Progenitor cell of endocrine pancreas (in vitro differentiated cells): ENCODE measurements at regions not wholly inside any gene's neighbourhood (a gene's known extent, or its start where the extent isn't known, plus 50 kb on each side); places are given as distances from the start of the nearest gene placed in this dataset.
"Not testable (repeated sequence)": the region's sequence is repeated elsewhere in the genome, so short reads cannot be mapped to it uniquely, and the experiment has no call there.

Source experiments
- DNase-seq: peaks from one replicate; pipeline ENCODE4 v3.0.0; 2021; ENCODE audit warnings: low spot score; ENCODE audit not compliant: unreplicated experiment
- H3K27ac Mint-ChIP-seq: 2 replicates; pipeline ENCODE4 v1.8.0; 2021; ENCODE audit warnings: mild to moderate bottlenecking, moderate library complexity, mixed read lengths
- H3K27me3 Mint-ChIP-seq: 2 replicates; pipeline ENCODE4 v1.8.0; 2021; ENCODE audit warnings: mixed read lengths
- H3K36me3 Mint-ChIP-seq: 2 replicates; pipeline ENCODE4 v1.8.0; 2022; ENCODE audit warnings: mixed read lengths; ENCODE audit not compliant: insufficient read depth
- H3K4me1 Mint-ChIP-seq: 2 replicates; pipeline ENCODE4 v1.8.0; 2021; ENCODE audit warnings: low read depth, mixed read lengths
- H3K4me3 Mint-ChIP-seq: 2 replicates; pipeline ENCODE4 v1.8.0; 2021; ENCODE audit warnings: low read depth, mild to moderate bottlenecking, moderate library complexity, mixed read lengths
- H3K9me3 Mint-ChIP-seq: 2 replicates; pipeline ENCODE4 v1.8.0; 2021; ENCODE audit warnings: low read depth, mixed read lengths
- CTCF ChIP-seq: fragments of 200-600 bp; sonication (generic); IDR thresholded peaks from one replicate; pipeline ENCODE4 v1.5.0; 2021; ENCODE audit warnings: antibody characterized with exemption, mild to moderate bottlenecking; ENCODE audit not compliant: unreplicated experiment

GRCh38 chr5:69011910-69012309 is 81.9 kb upstream of the SLC30A5 start:
- Mint-ChIP-seq H3K27me3 (peaks cover 14% of the 10 kb centered on the region), H3K27ac (no peak overlapping the region), H3K4me1 (no peaks in the 10 kb centered on the region), H3K36me3 (no peaks in the 10 kb centered on the region), H3K9me3 (no peaks in the 10 kb centered on the region), H3K4me3 (no peak overlapping the region)
- TF ChIP-seq CTCF: no peak
- no peak for DNase-seq

- Mint-ChIP-seq H3K9me3 (no peaks in the 10 kb centered on the region), H3K4me1 (no peaks in the 10 kb centered on the region), H3K4me3 (no peak overlapping the region), H3K36me3 (no peaks in the 10 kb centered on the region), H3K27ac (no peak overlapping the region), H3K27me3 (peaks cover 4% of the 10 kb centered on the region)
- DNase-seq: no peak
- TF ChIP-seq CTCF: no peak
Observed at GRCh38 chr5:69013481-69013880, 80.3 kb upstream of the SLC30A5 start.

DNA sequence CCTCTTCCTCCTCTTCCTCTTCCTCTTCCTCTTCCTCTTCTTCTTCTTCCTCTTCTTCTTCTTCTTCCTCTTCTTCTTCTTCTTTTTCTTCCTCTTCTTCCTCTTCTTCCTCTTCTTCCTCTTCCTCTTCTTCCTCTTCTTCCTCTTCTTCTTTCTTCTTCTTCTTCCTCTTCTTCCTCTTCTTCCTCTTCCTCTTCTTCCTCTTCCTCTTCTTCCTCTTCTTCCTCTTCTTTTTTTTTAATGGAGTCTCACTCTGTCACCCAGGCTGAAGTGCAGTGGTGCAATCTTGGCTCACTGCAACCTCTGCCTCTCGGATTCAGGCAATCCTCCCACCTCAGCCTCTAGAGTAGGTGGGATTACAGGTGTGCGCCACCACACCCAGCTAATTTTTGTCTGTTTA is 79.8 kb upstream of the SLC30A5 start:
- not testable (repeated sequence) for H3K27me3 Mint-ChIP-seq, H3K36me3 Mint-ChIP-seq, H3K4me3 Mint-ChIP-seq, H3K27ac Mint-ChIP-seq, DNase-seq, H3K4me1 Mint-ChIP-seq, H3K9me3 Mint-ChIP-seq

- no peak for TF ChIP-seq CTCF
- Mint-ChIP-seq H3K4me1 (no peaks in the 10 kb centered on the region), H3K27ac (no peak overlapping the region), H3K36me3 (no peaks in the 10 kb centered on the region), H3K9me3 (no peaks in the 10 kb centered on the region), H3K4me3 (no peak overlapping the region), H3K27me3 (no peaks in the 10 kb centered on the region)
- DNase-seq: no peak
Observed at GRCh38 chr5:69019668-69020375, 74.0 kb upstream of the SLC30A5 start.

DNA sequence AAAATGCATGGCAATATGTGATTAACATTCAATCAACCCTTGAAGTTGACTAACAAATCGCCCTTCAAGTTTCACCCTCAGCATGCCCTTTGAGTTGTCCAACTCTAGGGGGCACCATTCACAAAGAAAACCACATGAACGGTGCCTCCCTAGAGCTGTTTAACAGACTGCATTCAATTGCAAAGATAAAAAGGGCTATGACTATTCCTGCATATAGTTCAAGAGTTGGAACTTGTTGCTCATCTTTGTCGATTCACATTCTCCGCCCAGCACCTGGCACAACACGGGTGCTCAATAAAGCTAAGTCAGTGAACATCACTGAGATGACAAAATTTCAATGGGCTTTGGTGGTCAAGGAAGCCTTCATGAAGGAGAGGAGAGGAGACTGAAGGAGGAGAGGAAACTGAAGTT is 69.6 kb upstream of the SLC30A5 start:
- DNase-seq: no peak
- H3K4me3 Mint-ChIP-seq: no peak overlapping the region
- no peaks in the 10 kb centered on the region for H3K36me3 Mint-ChIP-seq
- TF ChIP-seq CTCF: peak; percentile 73
- H3K27ac Mint-ChIP-seq: peak overlapping the region; percentile 23
- H3K27me3 Mint-ChIP-seq: no peaks in the 10 kb centered on the region
- H3K9me3 Mint-ChIP-seq: no peaks in the 10 kb centered on the region
- no peaks in the 10 kb centered on the region for H3K4me1 Mint-ChIP-seq

- Mint-ChIP-seq H3K27ac (no peak overlapping the region), H3K4me1 (no peaks in the 10 kb centered on the region), H3K36me3 (no peaks in the 10 kb centered on the region), H3K9me3 (no peaks in the 10 kb centered on the region), H3K27me3 (no peaks in the 10 kb centered on the region), H3K4me3 (no peak overlapping the region)
- no peak for DNase-seq
- no peak for TF ChIP-seq CTCF
Observed at GRCh38 chr5:69029292-69029691, 64.5 kb upstream of the SLC30A5 start.
